GM12873 (cell line): ENCODE measurements at regions not wholly inside any gene's neighbourhood (a gene's known extent, or its start where the extent isn't known, plus 50 kb on each side); places are given as distances from the start of the nearest gene placed in this dataset.

Experiments used
- TF ChIP-seq, protein P1 (sequence below): IDR thresholded peaks from 2 replicates; pipeline ENCODE4 v1.5.1; 2012; ENCODE audit warnings: low read depth, mild to moderate bottlenecking, moderate library complexity, low read length, control low read depth; ENCODE audit not compliant: insufficient read depth; ENCODE audit errors: missing control alignments

DNA sequence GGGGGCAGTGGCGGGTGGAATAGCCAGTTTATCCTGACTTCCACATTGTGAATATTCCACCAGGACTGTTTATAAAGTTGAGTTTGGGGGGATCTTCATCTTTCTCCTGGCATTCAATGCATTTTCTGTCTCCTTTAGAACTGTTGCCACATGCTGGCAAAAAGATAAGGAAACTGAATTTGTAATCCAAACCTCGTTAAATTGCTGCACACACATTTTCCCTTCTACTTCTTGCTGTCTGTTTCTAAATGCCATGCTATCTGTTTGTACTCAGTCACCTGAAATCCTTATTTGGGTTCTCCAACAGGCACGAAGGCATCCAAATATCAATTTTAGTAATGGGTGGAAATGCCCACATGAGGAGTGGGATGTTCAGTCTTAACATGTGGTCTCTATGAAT is 180.2 kb upstream of the CCN2 start:
- TF ChIP-seq, protein P1, sequence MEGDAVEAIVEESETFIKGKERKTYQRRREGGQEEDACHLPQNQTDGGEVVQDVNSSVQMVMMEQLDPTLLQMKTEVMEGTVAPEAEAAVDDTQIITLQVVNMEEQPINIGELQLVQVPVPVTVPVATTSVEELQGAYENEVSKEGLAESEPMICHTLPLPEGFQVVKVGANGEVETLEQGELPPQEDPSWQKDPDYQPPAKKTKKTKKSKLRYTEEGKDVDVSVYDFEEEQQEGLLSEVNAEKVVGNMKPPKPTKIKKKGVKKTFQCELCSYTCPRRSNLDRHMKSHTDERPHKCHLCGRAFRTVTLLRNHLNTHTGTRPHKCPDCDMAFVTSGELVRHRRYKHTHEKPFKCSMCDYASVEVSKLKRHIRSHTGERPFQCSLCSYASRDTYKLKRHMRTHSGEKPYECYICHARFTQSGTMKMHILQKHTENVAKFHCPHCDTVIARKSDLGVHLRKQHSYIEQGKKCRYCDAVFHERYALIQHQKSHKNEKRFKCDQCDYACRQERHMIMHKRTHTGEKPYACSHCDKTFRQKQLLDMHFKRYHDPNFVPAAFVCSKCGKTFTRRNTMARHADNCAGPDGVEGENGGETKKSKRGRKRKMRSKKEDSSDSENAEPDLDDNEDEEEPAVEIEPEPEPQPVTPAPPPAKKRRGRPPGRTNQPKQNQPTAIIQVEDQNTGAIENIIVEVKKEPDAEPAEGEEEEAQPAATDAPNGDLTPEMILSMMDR = no peak

DNA sequence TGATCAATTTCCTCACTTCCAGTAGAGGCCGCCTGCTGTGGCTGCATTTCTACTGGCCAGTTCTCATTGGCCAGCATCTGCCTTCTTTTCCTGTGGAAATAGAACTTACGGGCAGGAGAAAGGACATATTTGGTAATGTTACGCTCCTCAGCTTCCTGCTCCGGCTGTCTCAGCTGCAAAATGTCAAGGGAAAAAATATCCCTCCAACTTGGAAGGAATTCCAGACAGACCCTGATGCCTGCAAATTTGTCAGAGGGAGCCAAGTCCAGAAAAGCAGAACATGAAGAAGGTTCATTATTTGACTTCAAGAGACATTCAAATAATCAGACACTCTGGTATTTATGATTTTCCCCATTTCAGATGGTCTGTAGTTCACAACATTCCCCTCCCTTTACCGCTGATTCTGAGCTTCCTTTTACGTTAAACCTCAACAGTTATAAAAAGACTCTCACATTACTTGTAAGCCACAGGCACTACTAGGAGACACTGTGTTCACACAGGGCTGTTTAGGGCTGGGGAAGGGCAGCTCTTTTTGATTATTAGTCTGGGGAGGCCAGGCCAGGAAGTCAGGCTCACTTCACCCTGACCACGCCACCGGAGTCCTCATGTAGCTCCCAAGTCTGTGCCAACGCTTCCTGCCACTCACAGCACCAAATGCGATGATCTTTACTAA is 179.6 kb upstream of the CCN2 start:
- TF ChIP-seq, protein P1 = no peak

DNA sequence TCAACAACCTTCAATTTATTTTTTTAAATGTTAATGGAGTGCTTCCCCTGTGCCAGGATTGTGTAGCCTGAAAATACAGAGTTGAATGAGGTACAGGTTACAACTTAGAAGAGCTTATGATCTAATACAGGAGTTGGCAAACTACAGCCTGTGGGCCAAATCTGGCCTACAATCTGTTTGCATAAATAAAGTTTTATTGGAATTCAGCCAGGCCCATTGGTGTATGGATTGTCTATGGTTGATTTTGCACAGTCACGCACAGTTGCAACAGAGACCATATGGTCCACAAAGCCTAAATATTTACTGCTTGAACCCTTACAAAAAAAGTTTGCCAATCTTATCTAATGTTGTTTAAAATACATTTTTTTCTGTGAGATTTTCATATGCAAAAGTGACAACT is 177.3 kb upstream of the CCN2 start:
- TF ChIP-seq, protein P1 = no peak

DNA sequence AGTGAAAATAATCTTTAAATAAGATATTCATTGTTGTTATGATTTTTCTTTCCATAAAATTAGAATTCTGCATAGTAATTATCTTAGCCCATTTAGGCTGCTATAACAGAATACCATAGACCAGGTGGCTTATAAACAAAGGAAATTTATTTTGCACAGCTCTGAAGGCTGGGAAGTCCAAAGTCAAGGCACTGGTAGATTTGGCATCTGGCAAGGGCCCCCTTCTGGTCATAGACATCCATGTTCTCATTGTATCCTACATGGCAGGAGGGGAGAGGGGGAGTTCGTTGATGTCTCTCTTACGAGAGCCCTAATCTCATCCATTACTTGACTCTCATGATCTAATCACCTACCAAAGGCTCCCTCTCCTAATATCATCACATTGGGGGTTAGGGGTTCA is 175.0 kb upstream of the CCN2 start:
- TF ChIP-seq, protein P1 = peak; percentile 7

DNA sequence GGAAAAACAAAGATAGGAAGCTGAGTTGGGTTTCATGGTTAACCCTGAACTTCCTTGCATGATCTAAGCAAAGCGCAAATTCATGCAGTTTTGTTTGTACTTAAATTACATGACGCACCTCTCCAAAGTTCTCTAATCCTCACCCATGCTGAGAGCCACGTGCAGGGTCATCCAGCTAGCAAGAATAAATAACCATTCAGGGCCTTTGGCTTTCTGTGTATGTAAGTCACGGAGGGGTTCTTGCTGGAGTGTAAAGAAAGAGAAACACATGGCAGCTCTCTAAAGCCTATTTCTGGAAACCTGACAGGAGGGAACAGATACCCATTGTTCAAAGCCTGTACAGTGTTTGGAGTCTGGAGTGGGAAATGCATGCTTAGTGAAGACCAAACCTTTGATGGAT is 171.7 kb upstream of the CCN2 start:
- TF ChIP-seq, protein P1 = no peak

DNA sequence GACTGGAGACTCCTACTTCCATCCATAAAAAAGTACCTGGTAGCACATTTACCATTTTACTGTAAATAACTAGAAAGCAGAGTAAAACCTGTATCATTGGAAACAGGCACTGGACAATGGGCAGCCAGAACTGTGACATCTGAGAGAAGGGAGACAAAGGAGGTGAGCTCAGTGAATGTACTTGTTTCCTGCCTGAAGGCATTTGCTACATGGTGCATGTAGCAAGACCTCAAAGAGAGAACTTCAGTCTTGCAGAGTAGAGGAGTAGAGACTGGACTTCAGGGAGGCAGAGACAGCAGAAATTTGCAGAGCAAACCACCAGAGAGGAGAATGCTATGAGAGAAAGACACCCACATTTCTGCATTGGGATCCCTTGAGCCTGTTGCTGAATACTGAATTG is 171.0 kb upstream of the CCN2 start:
- TF ChIP-seq, protein P1 = no peak

DNA sequence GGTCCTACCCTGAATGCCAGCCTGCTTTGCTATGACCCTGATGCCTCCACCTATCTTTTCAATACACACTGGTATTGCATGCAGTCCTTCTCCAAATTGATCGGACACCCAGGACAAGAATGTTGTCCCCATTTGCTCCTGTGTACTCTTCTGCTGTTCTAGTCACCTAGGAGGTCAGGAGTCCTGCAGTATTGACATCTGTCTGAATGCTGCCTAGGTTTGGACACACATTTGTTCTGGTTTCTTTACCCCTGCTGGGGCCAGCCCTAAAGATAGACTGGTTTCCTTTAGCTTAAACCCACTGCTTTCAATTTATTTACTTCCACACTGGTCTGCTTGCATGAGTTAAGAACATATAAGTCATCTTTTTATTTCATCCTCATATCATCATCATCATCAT is 167.0 kb upstream of the CCN2 start:
- TF ChIP-seq, protein P1 = no peak
